BE2C (cell line): ENCODE measurements at regions not wholly inside any gene's neighbourhood (a gene's known extent, or its start where the extent isn't known, plus 50 kb on each side); places are given as distances from the start of the nearest gene placed in this dataset.

Source experiments
- DNase-seq: peaks from one replicate; pipeline ENCODE4 v3.0.0-alpha.2; 2020
- H3K27me3 ChIP-seq: fragments of 250-450 bp; sonication (Bioruptor Pico); 2 replicates; pipeline ENCODE4 v1.5.1; 2020; ENCODE audit warnings: mild to moderate bottlenecking
- H3K36me3 ChIP-seq: fragments of 250-450 bp; sonication (Bioruptor Pico); 2 replicates; pipeline ENCODE4 v1.5.1; 2020; ENCODE audit warnings: mild to moderate bottlenecking
- H3K4me1 ChIP-seq: fragments of 250-450 bp; sonication (Bioruptor Pico); 2 replicates; pipeline ENCODE4 v1.5.1; 2020
- H3K4me3 ChIP-seq: 2 replicates; pipeline ENCODE4 v1.5.1; 2011; ENCODE audit warnings: low read depth, low read length
- H3K9me3 ChIP-seq: fragments of 250-450 bp; sonication (Bioruptor Pico); 2 replicates; pipeline ENCODE4 v1.5.1; 2020
- TF ChIP-seq, protein P1 (sequence below): IDR thresholded peaks from 2 replicates; pipeline ENCODE4 v1.5.1; 2012; ENCODE audit warnings: mild to moderate bottlenecking, low read depth, low read length

- no peaks in the 10 kb centered on the region for H3K9me3 ChIP-seq
- no peaks in the 10 kb centered on the region for H3K27me3 ChIP-seq
- H3K4me1 ChIP-seq: no peaks in the 10 kb centered on the region
- TF ChIP-seq, protein P1, sequence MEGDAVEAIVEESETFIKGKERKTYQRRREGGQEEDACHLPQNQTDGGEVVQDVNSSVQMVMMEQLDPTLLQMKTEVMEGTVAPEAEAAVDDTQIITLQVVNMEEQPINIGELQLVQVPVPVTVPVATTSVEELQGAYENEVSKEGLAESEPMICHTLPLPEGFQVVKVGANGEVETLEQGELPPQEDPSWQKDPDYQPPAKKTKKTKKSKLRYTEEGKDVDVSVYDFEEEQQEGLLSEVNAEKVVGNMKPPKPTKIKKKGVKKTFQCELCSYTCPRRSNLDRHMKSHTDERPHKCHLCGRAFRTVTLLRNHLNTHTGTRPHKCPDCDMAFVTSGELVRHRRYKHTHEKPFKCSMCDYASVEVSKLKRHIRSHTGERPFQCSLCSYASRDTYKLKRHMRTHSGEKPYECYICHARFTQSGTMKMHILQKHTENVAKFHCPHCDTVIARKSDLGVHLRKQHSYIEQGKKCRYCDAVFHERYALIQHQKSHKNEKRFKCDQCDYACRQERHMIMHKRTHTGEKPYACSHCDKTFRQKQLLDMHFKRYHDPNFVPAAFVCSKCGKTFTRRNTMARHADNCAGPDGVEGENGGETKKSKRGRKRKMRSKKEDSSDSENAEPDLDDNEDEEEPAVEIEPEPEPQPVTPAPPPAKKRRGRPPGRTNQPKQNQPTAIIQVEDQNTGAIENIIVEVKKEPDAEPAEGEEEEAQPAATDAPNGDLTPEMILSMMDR: peak; percentile 28; the same call in 1 of the 2 replicates
- no peaks in the 10 kb centered on the region for H3K36me3 ChIP-seq
- H3K4me3 ChIP-seq: no peak overlapping the region
- no peak for DNase-seq
Observed at GRCh38 chr14:86675059-86675458, 1145.1 kb downstream of the FLRT2 start.

- Histone ChIP-seq H3K4me1 (no peaks in the 10 kb centered on the region), H3K36me3 (no peaks in the 10 kb centered on the region), H3K4me3 (no peak overlapping the region), H3K27me3 (no peaks in the 10 kb centered on the region), H3K9me3 (no peaks in the 10 kb centered on the region; the same call in 1 of the 2 replicates)
- DNase-seq: no peak
- TF ChIP-seq, protein P1: no peak
Observed at GRCh38 chr14:86673523-86673969, 1143.6 kb downstream of the FLRT2 start.

DNA sequence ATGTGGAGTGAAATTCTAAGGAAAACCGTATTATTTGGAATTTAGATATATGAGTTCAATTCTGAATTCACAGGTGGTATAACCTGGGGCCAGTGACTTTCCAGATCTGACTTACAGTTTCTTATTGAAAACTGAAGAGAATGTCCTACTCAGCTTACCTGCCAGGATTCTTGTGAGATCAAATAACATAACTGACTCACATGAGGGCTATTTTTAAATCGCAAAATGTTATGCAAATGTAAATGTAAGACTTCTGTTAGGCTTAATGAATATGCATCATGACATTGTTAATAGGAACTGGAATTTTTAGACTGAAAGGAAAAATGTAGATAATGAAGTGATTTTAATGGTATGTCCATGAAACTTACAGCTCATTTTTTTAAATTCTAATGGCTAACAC is 1142.1 kb downstream of the FLRT2 start:
- Histone ChIP-seq H3K4me3 (no peak overlapping the region), H3K36me3 (no peaks in the 10 kb centered on the region), H3K4me1 (no peaks in the 10 kb centered on the region), H3K9me3 (no peaks in the 10 kb centered on the region; the same call in 1 of the 2 replicates), H3K27me3 (no peaks in the 10 kb centered on the region)
- TF ChIP-seq, protein P1: no peak
- no peak for DNase-seq

- TF ChIP-seq, protein P1: no peak
- no peaks in the 10 kb centered on the region for H3K36me3 ChIP-seq
- no peaks in the 10 kb centered on the region for H3K4me1 ChIP-seq
- no peaks in the 10 kb centered on the region; the same call in 1 of the 2 replicates for H3K27me3 ChIP-seq
- DNase-seq: no peak
- no peaks in the 10 kb centered on the region; the same call in 1 of the 2 replicates for H3K9me3 ChIP-seq
- H3K4me3 ChIP-seq: no peak overlapping the region
Observed at GRCh38 chr14:86665975-86666374, 1136.0 kb downstream of the FLRT2 start.

- DNase-seq: no peak
- Histone ChIP-seq H3K36me3 (no peaks in the 10 kb centered on the region), H3K9me3 (no peaks in the 10 kb centered on the region), H3K4me1 (no peaks in the 10 kb centered on the region), H3K27me3 (no peaks in the 10 kb centered on the region; the same call in 1 of the 2 replicates), H3K4me3 (no peak overlapping the region)
- TF ChIP-seq, protein P1: no peak
Observed at GRCh38 chr14:86662334-86662733, 1132.4 kb downstream of the FLRT2 start.

- TF ChIP-seq, protein P1: peak; percentile 83
- Histone ChIP-seq H3K4me1 (no peaks in the 10 kb centered on the region), H3K36me3 (no peaks in the 10 kb centered on the region), H3K9me3 (no peaks in the 10 kb centered on the region), H3K4me3 (no peak overlapping the region), H3K27me3 (no peaks in the 10 kb centered on the region)
- DNase-seq: peak; percentile 89
Observed at GRCh38 chr14:86654558-86655184, 1124.7 kb downstream of the FLRT2 start.
